Trophoblast cell (in vitro differentiated cells and primary cell): ENCODE measurements at regions not wholly inside any gene's neighbourhood (a gene's known extent, or its start where the extent isn't known, plus 50 kb on each side); places are given as distances from the start of the nearest gene placed in this dataset.
"Not testable (repeated sequence)": the region's sequence is repeated elsewhere in the genome, so short reads cannot be mapped to it uniquely, and the experiment has no call there.

Source experiments
- DNase-seq, 2 donors: peaks; one replicate each; pipeline ENCODE4 v3.0.0-alpha.2; 2016
- H2AFZ ChIP-seq: 2 replicates; pipeline ENCODE4 v1.6.1; 2013; ENCODE audit warnings: low read length, moderate library complexity, mild to moderate bottlenecking; ENCODE audit not compliant: insufficient read depth, poor library complexity
- H2AK5ac ChIP-seq: 2 replicates; pipeline ENCODE4 v1.6.1; 2013; ENCODE audit warnings: mild to moderate bottlenecking, low read length
- H2BK120ac ChIP-seq: 2 replicates; pipeline ENCODE4 v1.6.1; 2013; ENCODE audit warnings: low read length, mild to moderate bottlenecking, moderate library complexity; ENCODE audit not compliant: insufficient read depth, poor library complexity
- H2BK12ac ChIP-seq: 2 replicates; pipeline ENCODE4 v1.6.1; 2013; ENCODE audit warnings: mild to moderate bottlenecking, low read length, moderate library complexity
- H2BK5ac ChIP-seq: 2 replicates; pipeline ENCODE4 v1.6.1; 2013; ENCODE audit warnings: low read length, low read depth, moderate library complexity, mild to moderate bottlenecking; ENCODE audit not compliant: poor library complexity
- H3K14ac ChIP-seq: 2 replicates; pipeline ENCODE4 v1.6.1; 2013; ENCODE audit warnings: mild to moderate bottlenecking, low read length
- H3K18ac ChIP-seq: 2 replicates; pipeline ENCODE4 v1.6.1; 2013; ENCODE audit warnings: mild to moderate bottlenecking, low read length
- H3K23ac ChIP-seq: 2 replicates; pipeline ENCODE4 v1.6.1; 2013; ENCODE audit warnings: low read length
- H3K27ac ChIP-seq: 2 replicates; pipeline ENCODE4 v1.5.1; 2013; ENCODE audit warnings: low read depth, mild to moderate bottlenecking, inconsistent platforms, low read length, moderate library complexity
- H3K27me3 ChIP-seq: 2 replicates; pipeline ENCODE4 v1.6.1; 2013; ENCODE audit warnings: inconsistent platforms, mild to moderate bottlenecking, low read length, moderate library complexity; ENCODE audit not compliant: insufficient read depth
- H3K36me3 ChIP-seq, 2 experiments: 1 replicate in 1 of 2; 2 replicates in 1 of 2; pipeline ENCODE4 v1.6.1; 2013; ENCODE audit warnings: low read length in 2 of 2, mild to moderate bottlenecking in 2 of 2, moderate library complexity in 1 of 2; ENCODE audit not compliant: insufficient read depth in 2 of 2, control insufficient read depth in 1 of 2
- H3K4ac ChIP-seq: 2 replicates; pipeline ENCODE4 v1.6.1; 2013; ENCODE audit warnings: low read depth, mild to moderate bottlenecking, low read length, moderate library complexity
- H3K4me1 ChIP-seq, 2 experiments: 1 replicate in 1 of 2; 2 replicates in 1 of 2; pipeline ENCODE4 v1.6.1; 2013; ENCODE audit warnings: low read length in 2 of 2, mild to moderate bottlenecking in 2 of 2, moderate library complexity in 1 of 2; ENCODE audit not compliant: insufficient read depth in 2 of 2, control insufficient read depth in 1 of 2
- H3K4me2 ChIP-seq: 2 replicates; pipeline ENCODE4 v1.6.1; 2013; ENCODE audit warnings: inconsistent platforms, mild to moderate bottlenecking, low read length, moderate library complexity
- H3K4me3 ChIP-seq: 2 replicates; pipeline ENCODE4 v1.5.1; 2013; ENCODE audit warnings: mild to moderate bottlenecking, low read depth, low read length, inconsistent platforms
- H3K79me1 ChIP-seq: one replicate; pipeline ENCODE4 v1.6.1; 2013; ENCODE audit warnings: low read length
- H3K79me2 ChIP-seq: 2 replicates; pipeline ENCODE4 v1.6.1; 2013; ENCODE audit warnings: low read length, mild to moderate bottlenecking; ENCODE audit not compliant: control insufficient read depth, insufficient read depth, poor library complexity
- H3K9ac ChIP-seq: 2 replicates; pipeline ENCODE4 v1.6.1; 2013; ENCODE audit warnings: mild to moderate bottlenecking, low read length
- H3K9me3 ChIP-seq: 2 replicates; pipeline ENCODE4 v1.6.1; 2013; ENCODE audit warnings: low read depth, mild to moderate bottlenecking, control low read depth, inconsistent platforms, low read length; ENCODE audit not compliant: insufficient read depth
- H4K12ac ChIP-seq: 2 replicates; pipeline ENCODE4 v1.6.1; 2013; ENCODE audit warnings: low read depth, mild to moderate bottlenecking, low read length, moderate library complexity
- H4K8ac ChIP-seq: 2 replicates; pipeline ENCODE4 v1.6.1; 2013; ENCODE audit warnings: low read depth, mild to moderate bottlenecking, low read length, moderate library complexity
- H4K91ac ChIP-seq: one replicate; pipeline ENCODE4 v1.6.1; 2013; ENCODE audit warnings: low read depth, mild to moderate bottlenecking, low read length, moderate library complexity
- WGBS: extraction: QIAGEN DNeasy Blood & Tissue Kit; methylation state at CpG from one replicate; pipeline ENCODE4 v1.1.7; 2013; ENCODE audit warnings: missing lambda C conversion rate; ENCODE audit not compliant: insufficient read length, insufficient coverage; ENCODE audit errors: extremely low coverage; 5-methylcytosine and 5-hydroxymethylcytosine counted together

GRCh38 chr2:91623739-91624138 is 2932.3 kb downstream of the RPIA start:
- H3K27me3 ChIP-seq, H3K14ac ChIP-seq, H3K36me3 ChIP-seq, H3K27ac ChIP-seq, H3K79me2 ChIP-seq, H4K12ac ChIP-seq, H2AK5ac ChIP-seq, H4K91ac ChIP-seq, H2BK12ac ChIP-seq, H3K9me3 ChIP-seq, H3K4me3 ChIP-seq, H2AFZ ChIP-seq, H2BK5ac ChIP-seq, H3K23ac ChIP-seq, H3K4me1 ChIP-seq, H3K4ac ChIP-seq, H3K79me1 ChIP-seq, H3K18ac ChIP-seq, H4K8ac ChIP-seq, H2BK120ac ChIP-seq, H3K9ac ChIP-seq, H3K4me2 ChIP-seq, DNase-seq: not testable (repeated sequence)
- no CpG with 5 or more reads among the region's 7 CpGs for WGBS

- H3K79me1 ChIP-seq, result not testable (repeated sequence)
These were observed 2937.0 kb downstream of the RPIA start for GRCh38 chr2:91628471-91628870.

GRCh38 chr2:91657193-91657592 is 2965.7 kb downstream of the RPIA start:
- no CpG with 5 or more reads among the region's 17 CpGs for WGBS
- H3K27ac ChIP-seq, H3K4ac ChIP-seq, H2BK12ac ChIP-seq, H3K9me3 ChIP-seq, H3K79me2 ChIP-seq, H2BK5ac ChIP-seq, H3K79me1 ChIP-seq, DNase-seq, H3K23ac ChIP-seq, H3K4me3 ChIP-seq, H2AFZ ChIP-seq, H4K12ac ChIP-seq, H3K18ac ChIP-seq, H3K14ac ChIP-seq, H2BK120ac ChIP-seq, H4K8ac ChIP-seq, H2AK5ac ChIP-seq, H3K27me3 ChIP-seq, H3K4me1 ChIP-seq, H3K4me2 ChIP-seq, H3K9ac ChIP-seq, H3K36me3 ChIP-seq: not testable (repeated sequence)
- peak overlapping the region; percentile 28 for H4K91ac ChIP-seq

More at GRCh38 chr2:91628471-91628870, 2937.0 kb downstream of the RPIA start:
- not testable (repeated sequence) for H4K91ac ChIP-seq, H3K4me2 ChIP-seq, H3K36me3 ChIP-seq, H3K79me2 ChIP-seq, H2BK12ac ChIP-seq, H2AK5ac ChIP-seq, H4K8ac ChIP-seq, H4K12ac ChIP-seq, H3K4me3 ChIP-seq, H3K14ac ChIP-seq, H2AFZ ChIP-seq, H3K4me1 ChIP-seq, H2BK120ac ChIP-seq, H2BK5ac ChIP-seq, H3K4ac ChIP-seq, H3K27ac ChIP-seq, H3K18ac ChIP-seq, H3K9ac ChIP-seq, H3K9me3 ChIP-seq, DNase-seq, H3K23ac ChIP-seq, H3K27me3 ChIP-seq
- WGBS, result no CpG with 5 or more reads among the region's 11 CpGs

- not testable (repeated sequence) for H2BK5ac ChIP-seq, H3K79me2 ChIP-seq, H3K9ac ChIP-seq, H3K27ac ChIP-seq, H3K4me1 ChIP-seq, H4K8ac ChIP-seq, H3K79me1 ChIP-seq, H3K4ac ChIP-seq, H4K91ac ChIP-seq, H3K36me3 ChIP-seq, H3K4me2 ChIP-seq, H2AK5ac ChIP-seq, H3K23ac ChIP-seq, H2BK120ac ChIP-seq, H3K9me3 ChIP-seq, H2AFZ ChIP-seq, H2BK12ac ChIP-seq, H3K18ac ChIP-seq, DNase-seq, H3K14ac ChIP-seq, H3K4me3 ChIP-seq, H3K27me3 ChIP-seq, H4K12ac ChIP-seq
- no CpG with 5 or more reads among the region's 12 CpGs for WGBS
These were observed 2966.9 kb downstream of the RPIA start for GRCh38 chr2:91658336-91658735.
